NCI-H2171 (cell line): ENCODE measurements at regions not wholly inside any gene's neighbourhood (a gene's known extent, or its start where the extent isn't known, plus 50 kb on each side); places are given as distances from the start of the nearest gene placed in this dataset.
A peak's percentile ranks its signal among the peaks of the same experiment; 100 is the strongest.

Experiments
- DNase-seq: peaks from one replicate; lab custom pipeline; 2025; lab: John Stamatoyannopoulos, UW

DNA sequence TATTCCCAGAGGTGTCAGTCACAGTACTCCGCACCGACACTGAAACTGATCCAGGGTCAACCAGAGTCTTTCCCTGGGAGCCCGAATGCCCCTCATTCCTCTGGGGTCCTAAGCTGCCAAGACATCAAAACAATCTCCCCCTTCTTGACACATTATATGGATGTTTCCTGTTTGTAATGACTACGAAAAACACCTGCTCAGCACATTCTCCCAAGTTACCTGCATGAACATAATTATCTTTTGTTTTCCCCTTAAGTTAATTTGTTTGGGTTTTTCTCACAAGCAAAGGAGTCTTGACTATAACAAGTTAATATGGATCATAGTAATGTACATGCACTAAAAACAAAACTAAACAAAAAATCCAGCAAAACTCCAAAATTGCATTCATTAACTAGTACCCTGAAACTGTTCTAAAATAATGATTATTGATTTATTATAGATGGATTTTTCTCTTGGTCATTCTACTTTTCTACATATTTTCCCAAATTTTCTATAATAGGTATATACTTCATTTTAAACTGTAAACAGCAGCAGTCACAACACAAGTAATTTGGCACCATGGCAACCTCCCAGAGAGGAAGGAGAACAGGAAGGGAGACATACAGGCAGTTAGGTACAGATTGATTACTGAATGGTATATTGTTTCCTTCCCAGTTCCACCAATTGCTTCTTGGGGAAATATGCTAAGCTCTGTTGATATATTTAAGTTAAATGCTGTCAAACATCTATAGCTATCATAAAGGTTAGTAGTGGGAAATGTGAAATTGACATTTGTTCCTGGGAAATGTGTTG, 631.5 kb downstream of the METTL15 start:
- no peak for DNase-seq

GRCh38 chr11:28738549-28738948, 630.4 kb downstream of the METTL15 start:
- no peak for DNase-seq

DNA sequence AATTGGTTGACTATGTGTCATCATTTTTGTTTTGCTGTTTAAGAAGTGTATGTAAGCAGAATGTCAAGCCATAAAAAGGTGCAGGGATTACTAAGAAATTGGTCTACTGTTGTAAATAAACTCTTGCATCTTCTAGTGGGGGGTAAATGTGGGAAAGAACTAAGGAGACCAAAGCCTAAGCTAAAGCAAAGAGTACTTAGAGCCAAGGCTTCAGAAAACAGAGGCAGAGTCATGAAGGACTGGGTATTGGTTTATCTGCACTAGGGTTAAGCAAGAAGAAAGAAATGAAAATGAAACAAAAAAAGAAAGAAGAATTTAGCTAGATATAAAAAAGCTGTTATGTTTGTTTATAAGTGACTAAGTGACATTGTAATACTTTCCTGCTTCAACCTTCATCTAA, 628.1 kb downstream of the METTL15 start:
- no peak for DNase-seq

GRCh38 chr11:28735511-28735910, 627.3 kb downstream of the METTL15 start:
- no peak for DNase-seq

- no peak for DNase-seq
Measured at GRCh38 chr11:28730889-28731288, 622.7 kb downstream of the METTL15 start.

GRCh38 chr11:28730336-28730735, 622.1 kb downstream of the METTL15 start:
- DNase-seq = no peak

- no peak for DNase-seq
Measured at GRCh38 chr11:28729339-28729738, 621.2 kb downstream of the METTL15 start.

GRCh38 chr11:28728666-28729065, 620.5 kb downstream of the METTL15 start:
- DNase-seq = no peak

DNA sequence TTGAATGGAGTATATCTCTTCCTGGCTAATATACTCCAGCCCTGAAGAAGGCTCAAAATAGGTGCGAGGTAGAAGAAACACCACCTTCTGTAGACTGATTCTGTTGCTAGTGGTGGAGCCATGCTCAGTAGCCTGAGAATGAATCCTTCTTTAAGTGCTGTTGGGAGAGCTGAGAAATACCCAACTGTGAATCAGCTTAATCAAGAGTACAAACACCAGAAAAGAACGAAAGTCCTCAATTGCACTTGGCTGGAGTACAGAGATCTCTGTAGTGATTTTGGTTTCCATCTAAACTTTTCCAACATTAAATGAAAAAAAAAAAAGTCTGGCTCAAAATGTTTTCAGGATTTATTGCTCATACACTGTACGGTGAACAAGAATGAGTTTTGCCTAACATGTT, 619.1 kb downstream of the METTL15 start:
- DNase-seq = no peak

DNA sequence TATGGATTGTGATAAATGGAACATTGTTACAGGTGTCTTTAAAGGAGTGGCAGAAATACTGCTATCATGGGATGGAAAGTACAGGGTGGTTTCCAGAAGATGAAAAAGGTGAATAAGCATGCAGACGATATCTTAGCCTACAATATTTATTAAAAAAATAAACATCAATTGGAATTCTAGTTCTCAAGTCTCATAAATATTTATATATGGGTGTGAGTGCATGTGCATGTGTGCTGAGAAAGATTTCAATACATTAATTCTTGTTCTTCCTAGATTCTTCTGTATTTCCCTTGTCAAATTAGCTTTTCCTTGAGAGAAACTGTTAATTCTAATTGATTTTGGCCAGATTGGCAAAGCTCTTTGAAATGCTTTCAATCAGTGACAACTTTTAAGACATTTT, 618.2 kb downstream of the METTL15 start:
- DNase-seq = no peak

DNA sequence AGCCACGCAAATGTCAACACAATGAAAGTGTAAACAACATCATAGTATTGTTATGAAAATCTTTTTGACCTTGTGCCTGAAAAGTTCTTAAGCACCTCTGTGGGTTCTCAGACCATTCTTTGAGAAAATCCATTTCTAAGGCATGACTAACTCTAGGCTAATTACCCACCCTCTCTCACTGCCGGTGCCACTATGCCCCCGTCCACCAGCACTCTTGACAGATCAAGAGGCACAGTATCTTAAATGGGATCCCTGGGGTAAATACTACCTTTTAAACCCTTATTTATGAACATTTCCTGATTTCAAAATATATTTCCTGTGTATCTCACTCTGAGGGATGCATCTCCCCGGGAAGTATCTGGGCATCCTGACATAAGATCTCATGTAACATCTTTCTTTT, 607.5 kb downstream of the METTL15 start:
- no peak for DNase-seq

GRCh38 chr11:28713850-28714249, 605.7 kb downstream of the METTL15 start:
- no peak for DNase-seq

GRCh38 chr11:28708075-28708474, 599.9 kb downstream of the METTL15 start:
- DNase-seq = no peak

DNA sequence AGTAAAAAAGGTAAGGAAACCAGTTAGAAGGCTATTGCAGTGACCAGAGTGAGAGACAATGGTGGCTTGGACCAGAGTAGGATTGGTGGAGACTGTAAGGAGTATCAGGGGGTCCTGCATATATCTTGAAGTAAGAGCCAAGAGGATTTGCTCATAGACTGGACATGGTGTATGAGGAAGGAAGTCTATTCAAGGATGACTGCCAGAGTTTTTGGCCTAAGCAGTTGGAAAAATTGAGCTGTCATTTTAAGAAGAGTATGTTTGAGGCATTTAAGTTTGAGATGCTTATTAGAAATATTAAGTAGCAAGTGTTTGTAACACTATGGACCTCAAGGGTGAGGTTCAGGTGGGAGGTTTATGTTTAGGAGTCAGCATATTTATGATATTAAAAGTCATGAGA, 596.6 kb downstream of the METTL15 start:
- no peak for DNase-seq

- DNase-seq = no peak
Measured at GRCh38 chr11:28703371-28703770, 595.2 kb downstream of the METTL15 start.

DNA sequence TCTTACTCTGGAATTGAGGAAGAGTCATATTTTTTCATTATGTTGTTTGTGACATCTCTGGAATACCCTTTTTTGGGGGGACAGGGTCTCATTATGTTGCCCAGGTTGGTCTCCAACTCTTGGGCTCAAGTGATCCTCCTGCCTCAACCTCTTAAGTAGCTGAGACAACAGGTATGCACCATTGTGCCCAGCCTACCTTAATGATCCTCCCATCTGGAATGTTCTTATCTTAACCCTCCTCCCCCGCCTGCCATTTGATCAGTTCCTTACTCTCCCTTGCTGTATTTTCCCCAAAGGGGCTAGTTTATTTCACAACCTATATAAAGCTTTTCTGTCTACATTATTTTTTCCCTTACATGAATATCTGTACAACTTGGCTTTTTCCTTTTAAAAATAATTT, 594.7 kb downstream of the METTL15 start:
- DNase-seq = no peak

DNA sequence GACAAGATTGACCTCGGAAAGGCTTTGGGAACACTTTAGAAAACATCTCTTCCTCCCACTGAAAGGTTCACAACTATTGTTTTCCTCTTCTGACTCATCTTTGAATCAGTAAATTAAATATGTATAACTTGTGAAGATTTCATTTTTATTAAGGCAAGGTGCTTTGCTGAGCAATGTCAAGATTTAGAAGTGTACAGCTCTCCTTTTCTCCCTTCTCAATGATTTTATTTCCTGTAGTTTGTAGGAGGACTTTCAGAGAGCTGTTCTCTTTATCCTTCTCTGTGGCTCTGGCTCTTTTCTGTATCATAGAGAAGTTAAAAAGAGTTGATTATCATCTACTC, 594.2 kb downstream of the METTL15 start:
- DNase-seq = no peak

DNA sequence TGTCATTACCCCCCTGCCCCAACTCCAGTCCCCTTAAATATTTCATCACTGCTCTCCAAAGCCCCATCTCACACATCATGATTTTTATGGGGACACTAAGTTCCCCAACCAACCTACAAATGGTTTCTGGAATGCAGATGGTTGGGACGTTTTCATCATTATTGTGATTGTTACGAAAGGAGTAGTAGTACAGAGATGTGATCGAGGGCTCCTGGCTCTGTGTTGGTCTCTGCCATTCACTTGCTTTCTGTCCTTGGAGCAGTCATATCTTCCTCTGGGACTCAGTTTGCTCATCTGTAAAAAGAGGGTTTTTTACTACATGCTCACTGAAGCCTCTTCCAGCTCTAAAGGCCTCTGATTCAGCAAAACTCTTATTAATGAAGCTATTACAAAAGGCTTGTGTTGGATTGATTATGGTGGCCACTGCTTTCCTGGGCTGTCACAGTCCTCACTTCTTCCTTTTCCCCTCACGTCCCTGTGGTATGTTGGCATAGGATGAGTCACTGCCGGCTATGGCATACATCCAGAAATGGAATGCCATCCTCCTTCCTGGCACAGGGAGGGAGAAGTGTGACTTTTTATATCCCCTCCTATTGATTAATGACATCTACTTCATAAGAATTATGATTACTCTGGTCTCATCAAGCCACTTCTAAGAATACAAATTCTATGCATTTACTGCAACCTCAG, 593.7 kb downstream of the METTL15 start:
- no peak for DNase-seq

DNA sequence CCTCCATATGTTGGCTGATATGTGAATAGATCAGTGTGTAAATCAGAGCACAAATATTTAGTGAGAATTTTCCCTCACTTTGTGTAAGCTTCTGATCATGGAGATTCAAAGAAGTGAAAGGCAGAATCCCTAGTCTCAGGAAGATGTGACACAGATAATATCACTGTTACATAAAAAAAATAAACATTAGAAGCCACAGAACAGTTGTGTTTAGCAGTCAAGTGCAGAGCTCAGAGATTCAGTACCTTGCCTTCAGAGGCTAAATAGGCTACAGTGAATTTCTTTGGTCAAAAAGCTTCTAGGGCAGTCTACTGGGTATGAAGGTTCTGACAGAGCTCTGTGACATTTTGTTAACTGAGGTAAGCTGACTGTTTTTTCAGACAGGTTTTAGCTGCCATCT, 591.5 kb downstream of the METTL15 start:
- DNase-seq = no peak

DNA sequence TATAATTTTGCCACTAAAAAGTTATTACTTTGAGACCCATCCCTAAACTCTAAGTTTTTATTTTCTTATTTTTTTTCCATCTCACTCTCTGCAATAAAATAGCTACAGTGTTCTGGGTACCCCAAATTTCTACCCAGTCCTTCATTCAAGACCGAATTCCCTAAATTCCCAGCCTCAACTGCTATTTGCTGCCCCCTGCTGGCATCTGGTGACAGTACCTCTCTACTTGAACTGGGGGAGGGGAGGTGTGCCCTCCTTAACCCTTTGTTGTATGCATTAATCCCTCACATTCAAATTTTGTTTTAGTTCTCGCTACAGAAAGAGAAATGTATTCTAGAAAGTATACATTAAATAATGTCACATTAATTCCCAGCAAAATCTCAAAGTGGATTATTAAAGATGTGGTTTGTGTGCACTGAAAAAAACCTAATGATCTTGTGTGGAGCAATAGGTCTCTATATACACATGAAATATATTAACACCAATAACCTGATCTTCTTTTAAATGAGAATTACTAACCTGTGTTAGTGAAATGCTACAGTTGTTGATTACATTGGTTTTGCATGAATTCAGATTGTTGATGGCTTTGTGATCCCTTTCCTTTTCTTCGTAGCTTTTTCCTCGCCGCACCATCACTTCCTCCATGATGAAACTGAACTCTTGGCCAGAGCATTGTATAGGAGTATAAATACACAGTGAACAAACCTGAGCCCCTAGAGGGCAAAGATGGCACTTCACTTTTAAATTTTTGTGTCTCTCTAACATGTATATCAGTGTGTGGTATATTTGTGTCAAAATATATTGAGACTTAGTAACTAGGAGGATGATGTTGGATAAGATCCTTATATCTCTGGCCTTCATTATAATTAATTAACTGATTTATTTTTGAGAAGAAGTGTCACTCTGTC, 590.0 kb downstream of the METTL15 start:
- peak; percentile 10 for DNase-seq

DNA sequence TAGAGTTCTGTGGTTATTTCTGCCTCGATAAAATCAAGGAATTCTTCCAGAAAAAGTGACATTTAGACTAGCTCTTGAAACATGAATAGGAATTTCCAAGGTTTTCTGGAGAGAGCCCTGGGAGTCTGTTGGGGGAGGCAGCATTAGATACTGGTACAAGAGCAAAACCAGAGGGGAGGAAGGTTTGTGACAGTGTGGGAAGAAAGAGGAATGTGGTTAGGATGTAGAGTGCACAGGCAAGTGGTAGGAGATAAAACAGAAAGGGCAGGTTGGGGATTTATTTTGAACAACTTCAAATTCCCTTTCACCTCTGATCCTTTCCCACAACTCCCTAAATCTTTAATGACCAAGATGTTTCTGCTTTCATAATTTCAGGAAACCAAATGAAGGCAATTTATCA, 588.4 kb downstream of the METTL15 start:
- DNase-seq = no peak

DNA sequence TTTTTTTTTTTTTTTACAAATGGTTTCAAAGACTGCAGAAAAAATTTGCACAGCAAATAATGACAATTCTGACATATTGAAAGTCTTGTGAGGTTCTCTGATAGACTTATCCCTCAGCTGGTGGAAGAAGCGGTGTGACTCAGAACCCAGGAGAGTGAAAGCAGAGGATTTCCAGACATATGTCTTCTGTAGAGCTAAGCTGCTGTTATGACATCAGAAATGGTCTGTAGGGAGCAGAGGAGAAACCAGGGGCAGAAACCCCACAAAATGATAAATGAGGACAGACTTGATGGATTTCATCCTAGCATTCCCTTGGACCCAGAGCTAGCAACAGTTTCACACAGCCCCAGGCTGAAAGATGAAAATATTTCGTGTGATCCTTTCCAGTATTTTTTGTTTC, 582.6 kb downstream of the METTL15 start:
- DNase-seq = no peak
